Tibial artery (tissue), 4 donors: ENCODE measurements at regions not wholly inside any gene's neighbourhood (a gene's known extent, or its start where the extent isn't known, plus 50 kb on each side); places are given as distances from the start of the nearest gene placed in this dataset.

Experiments used
- DNase-seq, 2 donors: peaks; one replicate each; pipeline ENCODE4 v3.0.0-alpha.2; 2019
- H3K27ac ChIP-seq, 2 donors: fragments of 200-600 bp; sonication (generic) in 1 of 2; 1 replicate in 1 of 2; 2 replicates in 1 of 2; pipeline ENCODE4 v1.5.1; 2018 to 2019; ENCODE audit warnings: mild to moderate bottlenecking in 1 of 2
- H3K27me3 ChIP-seq, 2 donors: fragments of 200-600 bp; sonication (generic) in 1 of 2; one replicate each; pipeline versions ENCODE4 v1.5.1 to v1.6.0; 2016 to 2019
- H3K36me3 ChIP-seq, 3 donors: fragments of 200-600 bp; sonication (generic) in 2 of 3; one replicate each; pipeline ENCODE4 v1.5.1; 2016 to 2019; ENCODE audit warnings: mild to moderate bottlenecking in 2 of 3
- H3K4me1 ChIP-seq, 4 donors: fragments of 200-600 bp; sonication (generic) in 2 of 4; 1 replicate in 3 of 4; 2 replicates in 1 of 4; pipeline ENCODE4 v1.5.1; 2016 to 2019
- H3K4me3 ChIP-seq, 2 donors: fragments of 200-600 bp; sonication (generic) in 1 of 2; 1 replicate in 1 of 2; 2 replicates in 1 of 2; pipeline ENCODE4 v1.5.1; 2018 to 2019; ENCODE audit warnings: mild to moderate bottlenecking in 2 of 2
- H3K9me3 ChIP-seq, 3 donors: fragments of 200-600 bp; sonication (generic) in 1 of 3; one replicate each; pipeline ENCODE4 v1.5.1; 2016 to 2019
- CTCF ChIP-seq, 2 experiments: fragments of 200-600 bp in 1 of 2; fragments of 450-650 bp in 1 of 2; IDR thresholded peaks; one replicate each; pipeline ENCODE4 v1.5.1; 2017 to 2019; ENCODE audit warnings: antibody characterized with exemption in 2 of 2, mild to moderate bottlenecking in 1 of 2, moderate library complexity in 1 of 2
- intact Hi-C: fragments of 100-400 bp; cut with DNase I; formaldehyde crosslinking; loops from one replicate; pipeline ENCODE4 v1.15.0; 2023; ENCODE audit warnings: low total_unique reads

- TF ChIP-seq CTCF (IDR thresholded peaks at IDR 0.05) = no peak
- Histone ChIP-seq H3K4me1 (no peaks in the 10 kb centered on the region), H3K4me3 (no peak overlapping the region)
Measured at GRCh38 chr13:40103864-40104263, 448.4 kb downstream of the COG6 start.

DNA sequence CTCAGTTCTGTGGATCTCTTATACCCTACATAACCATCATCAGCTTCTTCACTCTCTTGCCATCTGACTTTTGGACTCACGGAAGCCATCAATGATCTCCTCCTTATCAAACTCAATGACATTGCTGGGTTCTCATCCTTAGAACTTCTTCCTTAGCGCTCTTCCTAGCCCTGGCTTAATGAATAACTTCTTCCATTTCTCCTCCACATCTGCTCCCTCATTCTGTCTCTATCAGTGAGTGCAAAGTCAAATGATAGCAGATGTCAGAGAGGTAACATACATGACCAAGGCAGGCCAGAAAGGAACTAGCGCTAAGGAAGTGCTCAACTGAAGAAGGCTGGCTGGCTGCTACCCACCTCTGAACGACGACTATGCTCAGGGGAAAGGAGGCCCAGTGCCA, 449.8 kb downstream of the COG6 start:
- TF ChIP-seq CTCF (IDR thresholded peaks at IDR 0.05) = no peak
- H3K36me3 ChIP-seq = no peaks in the 10 kb centered on the region

More at GRCh38 chr13:40103864-40104263, 448.4 kb downstream of the COG6 start:
- H3K27ac ChIP-seq = no peak overlapping the region
- no peaks in the 10 kb centered on the region for H3K27me3 ChIP-seq
- intact Hi-C loops = no loop called here
- no peaks in the 10 kb centered on the region for H3K36me3 ChIP-seq
- H3K9me3 ChIP-seq = no peaks in the 10 kb centered on the region
- no peak for DNase-seq

GRCh38 chr13:40109351-40109844, 453.9 kb downstream of the COG6 start:
- Histone ChIP-seq H3K36me3 (no peaks in the 10 kb centered on the region), H3K9me3 (no peaks in the 10 kb centered on the region), H3K27ac (peak overlapping the region in 1 of 2 donors; percentile 31), H3K4me3 (no peak overlapping the region), H3K27me3 (no peaks in the 10 kb centered on the region), H3K4me1 (peaks cover 0 to 6% (median 0%) of the 10 kb centered on the region in 4 donors)
- no peak for TF ChIP-seq CTCF (IDR thresholded peaks at IDR 0.05)
- intact Hi-C loops = no loop called here
- DNase-seq = peak in 1 of 2 donors; percentile 40

More for the DNA sequence above, 449.8 kb downstream of the COG6 start:
- no peak for DNase-seq
- Histone ChIP-seq H3K4me1 (no peaks in the 10 kb centered on the region), H3K27ac (no peak overlapping the region), H3K27me3 (no peaks in the 10 kb centered on the region), H3K4me3 (no peak overlapping the region), H3K9me3 (no peaks in the 10 kb centered on the region)
- intact Hi-C loops = no loop called here

GRCh38 chr13:40113643-40114304, 458.3 kb downstream of the COG6 start:
- H3K4me3 ChIP-seq = no peak overlapping the region
- peaks cover 0 to 22% (median 0%) of the 10 kb centered on the region in 4 donors for H3K4me1 ChIP-seq
- no peaks in the 10 kb centered on the region for H3K27me3 ChIP-seq
- TF ChIP-seq CTCF (IDR thresholded peaks at IDR 0.05) = no peak
- no peaks in the 10 kb centered on the region for H3K36me3 ChIP-seq
- H3K27ac ChIP-seq = no peak overlapping the region
- H3K9me3 ChIP-seq = no peaks in the 10 kb centered on the region
- no peak for DNase-seq
- intact Hi-C loops = no loop called here

- Histone ChIP-seq H3K9me3 (no peaks in the 10 kb centered on the region), H3K27me3 (no peaks in the 10 kb centered on the region), H3K36me3 (no peaks in the 10 kb centered on the region), H3K27ac (peak overlapping the region in 1 of 2 donors; percentile 49), H3K4me3 (no peak overlapping the region), H3K4me1 (peaks cover 0 to 22% (median 0%) of the 10 kb centered on the region in 4 donors)
- no peak for TF ChIP-seq CTCF (IDR thresholded peaks at IDR 0.05)
- intact Hi-C loops = no loop called here
- no peak for DNase-seq
Measured at GRCh38 chr13:40114305-40114896, 458.9 kb downstream of the COG6 start.
